AG09319 (cell line): ENCODE measurements at regions not wholly inside any gene's neighbourhood (a gene's known extent, or its start where the extent isn't known, plus 50 kb on each side); places are given as distances from the start of the nearest gene placed in this dataset.
A peak's percentile ranks its signal among the peaks of the same experiment; 100 is the strongest.
"Not testable (repeated sequence)": the region's sequence is repeated elsewhere in the genome, so short reads cannot be mapped to it uniquely, and the experiment has no call there.

ENCODE experiments used
- DNase-seq: peaks from one replicate; pipeline ENCODE4 v3.0.0-alpha.2; 2010; ENCODE audit warnings: low read depth; ENCODE audit errors: extremely low read depth
- TF ChIP-seq, protein P1 (sequence below): IDR thresholded peaks from 2 replicates; pipeline ENCODE4 v1.5.1; 2011; ENCODE audit warnings: low read depth, mild to moderate bottlenecking, inconsistent platforms, low read length, moderate library complexity

DNA sequence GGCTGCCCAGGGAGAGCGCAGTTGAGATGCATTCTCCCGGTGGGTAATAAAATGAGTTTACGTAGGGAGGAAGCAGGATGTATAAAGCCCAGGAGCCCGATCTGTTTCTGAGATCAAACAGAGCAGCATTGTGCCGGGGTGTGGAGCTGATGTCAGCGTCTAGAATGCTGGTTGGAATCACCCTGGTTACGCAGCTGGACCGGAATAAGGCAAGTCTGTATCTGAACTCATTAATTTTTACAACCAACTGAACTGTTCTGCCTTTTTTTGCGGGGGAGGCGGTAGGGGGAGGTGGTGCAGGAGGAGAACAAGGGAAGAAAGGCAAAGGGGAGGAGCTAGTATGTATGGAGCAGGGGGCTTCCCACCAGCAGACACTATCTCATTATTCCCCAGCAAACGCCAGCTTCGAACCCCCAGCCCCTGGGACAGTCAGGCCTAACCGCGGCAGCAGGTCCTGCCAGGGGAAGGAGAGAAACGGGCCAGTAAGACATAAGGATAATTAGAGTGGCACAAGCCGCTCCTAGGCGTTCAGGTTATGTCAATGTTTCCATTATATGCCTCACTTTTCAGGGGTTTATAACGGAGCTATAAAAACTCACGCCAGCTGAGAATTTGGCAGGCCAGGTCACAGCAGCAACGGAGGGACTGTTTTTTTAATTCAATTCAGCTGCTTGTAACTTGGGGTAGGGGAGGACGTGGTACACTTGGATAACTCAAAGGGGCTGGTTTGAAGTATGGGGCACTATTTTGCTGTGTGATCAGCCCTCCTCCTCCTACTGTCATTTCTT is 175.3 kb upstream of the HES1 start:
- DNase-seq: no peak
- TF ChIP-seq, protein P1, sequence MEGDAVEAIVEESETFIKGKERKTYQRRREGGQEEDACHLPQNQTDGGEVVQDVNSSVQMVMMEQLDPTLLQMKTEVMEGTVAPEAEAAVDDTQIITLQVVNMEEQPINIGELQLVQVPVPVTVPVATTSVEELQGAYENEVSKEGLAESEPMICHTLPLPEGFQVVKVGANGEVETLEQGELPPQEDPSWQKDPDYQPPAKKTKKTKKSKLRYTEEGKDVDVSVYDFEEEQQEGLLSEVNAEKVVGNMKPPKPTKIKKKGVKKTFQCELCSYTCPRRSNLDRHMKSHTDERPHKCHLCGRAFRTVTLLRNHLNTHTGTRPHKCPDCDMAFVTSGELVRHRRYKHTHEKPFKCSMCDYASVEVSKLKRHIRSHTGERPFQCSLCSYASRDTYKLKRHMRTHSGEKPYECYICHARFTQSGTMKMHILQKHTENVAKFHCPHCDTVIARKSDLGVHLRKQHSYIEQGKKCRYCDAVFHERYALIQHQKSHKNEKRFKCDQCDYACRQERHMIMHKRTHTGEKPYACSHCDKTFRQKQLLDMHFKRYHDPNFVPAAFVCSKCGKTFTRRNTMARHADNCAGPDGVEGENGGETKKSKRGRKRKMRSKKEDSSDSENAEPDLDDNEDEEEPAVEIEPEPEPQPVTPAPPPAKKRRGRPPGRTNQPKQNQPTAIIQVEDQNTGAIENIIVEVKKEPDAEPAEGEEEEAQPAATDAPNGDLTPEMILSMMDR: no peak

DNA sequence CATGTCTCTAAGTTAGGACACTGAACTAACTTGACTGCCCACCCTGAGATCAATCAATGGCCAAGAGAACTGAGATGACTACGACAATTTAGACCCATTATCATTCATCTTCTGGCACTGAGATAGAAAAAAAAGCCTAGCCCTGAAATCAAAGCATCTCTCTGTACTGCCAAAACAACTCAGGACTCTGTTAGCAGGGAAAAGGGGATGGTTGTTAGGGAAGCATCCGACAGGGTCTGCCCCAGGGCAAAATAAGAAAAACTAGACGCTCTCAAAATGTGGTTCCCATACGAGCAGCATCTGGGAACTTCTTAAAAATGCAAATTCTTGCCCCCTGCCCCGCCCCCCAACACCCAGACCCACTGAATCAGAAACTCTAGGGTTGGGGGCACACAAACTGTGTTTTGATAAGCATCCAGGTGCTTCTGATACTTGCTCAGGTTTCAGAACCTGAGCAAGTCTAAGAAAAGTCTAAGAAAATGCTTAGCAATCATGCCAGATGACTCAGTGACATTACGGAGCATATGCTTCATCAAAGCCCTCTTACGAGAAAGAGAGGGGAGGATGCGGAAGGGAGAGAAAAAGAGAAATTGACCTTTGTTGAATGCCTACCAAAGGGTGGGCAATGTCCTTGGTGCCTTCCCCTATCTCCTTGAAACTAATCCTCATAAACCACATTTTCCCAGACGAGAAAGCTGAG is 172.8 kb upstream of the HES1 start:
- no peak for DNase-seq
- TF ChIP-seq, protein P1: no peak

DNA sequence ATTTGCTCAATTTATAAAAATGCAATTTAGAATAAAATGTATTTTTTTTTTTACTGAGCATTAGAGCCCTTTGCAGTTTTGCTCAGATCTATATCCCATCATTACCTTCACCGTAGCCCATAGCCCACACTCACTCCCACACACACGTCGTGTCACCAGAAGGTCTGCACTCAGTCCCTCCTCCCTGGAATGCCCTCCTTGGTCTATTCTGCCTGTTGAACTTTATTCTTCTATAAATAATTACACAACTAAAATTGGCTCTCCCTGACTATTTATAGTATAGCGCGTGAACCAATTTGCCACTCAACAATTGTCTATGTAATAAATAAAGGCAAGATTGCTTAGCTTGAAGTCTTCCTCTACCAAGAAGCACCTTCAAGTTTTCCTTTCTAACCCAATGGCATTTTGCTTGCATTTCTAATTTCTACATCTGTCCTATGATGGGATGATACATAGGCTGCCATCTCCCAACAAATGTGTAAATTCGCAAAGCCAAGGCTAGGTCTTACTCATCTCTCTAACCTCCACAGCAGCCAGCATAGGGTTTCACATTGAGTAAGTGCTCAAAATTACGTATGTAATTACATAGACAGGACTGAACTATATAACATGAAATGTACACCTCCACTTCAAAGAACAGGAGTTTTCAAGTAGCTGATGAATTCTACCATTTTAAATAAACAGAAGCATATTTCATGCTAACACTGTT is 172.0 kb upstream of the HES1 start:
- TF ChIP-seq, protein P1: no peak
- no peak for DNase-seq

DNA sequence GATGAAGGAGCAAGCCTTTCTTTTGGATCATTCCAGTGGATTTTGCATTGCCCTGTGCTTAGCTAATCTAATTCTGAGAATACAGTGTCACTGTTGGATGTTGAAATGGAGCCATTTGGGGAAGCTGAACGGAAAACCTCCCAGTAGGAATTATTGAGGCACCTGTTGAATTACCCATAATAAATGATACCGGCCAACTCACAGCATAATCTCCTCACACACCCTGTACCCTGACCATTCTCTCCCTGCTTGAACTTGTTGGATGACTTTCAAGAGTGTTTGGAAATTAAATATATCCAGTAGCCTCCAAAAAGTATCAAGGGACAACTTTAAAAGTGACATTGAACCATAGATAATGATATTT is 171.4 kb upstream of the HES1 start:
- DNase-seq: no peak
- TF ChIP-seq, protein P1: no peak

DNA sequence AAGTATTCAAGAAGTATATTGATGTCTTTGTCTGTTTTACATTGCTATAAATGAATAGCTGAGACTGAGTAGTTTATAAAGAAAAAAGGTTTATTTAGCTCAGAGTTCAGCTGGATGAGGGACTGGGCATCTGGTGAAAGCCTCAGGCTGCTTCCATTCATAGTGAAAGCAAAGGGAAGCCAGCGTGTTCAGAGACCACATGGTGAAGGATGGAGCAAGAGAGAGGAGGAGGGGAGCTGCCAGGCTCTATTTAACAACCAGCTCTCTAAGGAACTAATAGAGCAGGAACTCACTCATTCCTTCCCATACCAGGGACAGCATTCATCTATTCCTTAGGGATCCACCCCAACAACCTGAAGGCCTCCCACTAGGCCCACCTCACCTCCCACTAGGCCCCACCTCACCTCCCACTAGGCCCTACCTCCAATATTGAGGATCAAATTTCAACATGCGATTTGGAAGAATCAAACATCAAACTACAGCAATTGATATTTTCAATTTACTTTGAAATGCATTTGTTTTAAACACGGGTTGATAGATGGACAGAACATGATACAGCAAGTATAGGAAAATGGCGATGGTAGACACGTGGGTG is 167.5 kb upstream of the HES1 start:
- DNase-seq: no peak
- TF ChIP-seq, protein P1: no peak

DNA sequence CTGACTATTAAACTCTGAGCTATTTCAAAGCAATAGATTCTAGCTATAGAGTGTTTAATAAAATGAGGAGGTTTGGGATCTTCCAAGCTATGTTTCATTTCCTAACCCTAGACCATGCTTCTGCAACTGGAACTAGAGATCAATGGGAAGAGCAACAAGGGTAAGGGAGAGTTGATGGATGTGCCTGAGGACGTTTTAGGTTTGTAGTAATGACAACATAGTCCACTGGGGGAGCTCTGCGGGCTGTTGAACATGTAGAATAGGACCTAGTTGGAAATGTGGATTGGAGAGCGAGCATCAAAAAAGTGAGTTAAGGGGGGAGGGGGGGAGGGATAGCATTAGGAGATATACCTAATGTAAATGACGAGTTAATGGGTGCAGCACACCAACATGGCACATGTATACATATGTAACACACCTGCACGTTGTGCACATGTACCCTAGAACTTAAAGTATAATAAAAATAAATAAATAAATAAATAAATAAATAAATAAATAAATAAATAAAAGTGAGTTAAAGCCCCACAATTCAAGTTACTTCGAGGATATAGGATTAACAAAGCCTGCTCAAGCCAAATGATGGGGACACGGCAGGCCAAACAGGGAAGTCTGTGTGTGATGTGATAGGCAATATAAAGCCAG is 165.7 kb upstream of the HES1 start:
- TF ChIP-seq, protein P1: peak; percentile 49
- DNase-seq: not testable (repeated sequence)
